T-helper 1 cell (primary cell): ENCODE measurements at regions not wholly inside any gene's neighbourhood (a gene's known extent, or its start where the extent isn't known, plus 50 kb on each side); places are given as distances from the start of the nearest gene placed in this dataset.

Source experiments
- DNase-seq, 5 donors: peaks; one replicate each; pipeline ENCODE4 v3.0.0-alpha.2; 2012 to 2020

- DNase-seq, result no peak
Observed at GRCh38 chr2:118265873-118266455, 177.7 kb downstream of the INSIG2 start.

- no peak for DNase-seq
Observed at GRCh38 chr2:118264232-118264990, 176.1 kb downstream of the INSIG2 start.

DNA sequence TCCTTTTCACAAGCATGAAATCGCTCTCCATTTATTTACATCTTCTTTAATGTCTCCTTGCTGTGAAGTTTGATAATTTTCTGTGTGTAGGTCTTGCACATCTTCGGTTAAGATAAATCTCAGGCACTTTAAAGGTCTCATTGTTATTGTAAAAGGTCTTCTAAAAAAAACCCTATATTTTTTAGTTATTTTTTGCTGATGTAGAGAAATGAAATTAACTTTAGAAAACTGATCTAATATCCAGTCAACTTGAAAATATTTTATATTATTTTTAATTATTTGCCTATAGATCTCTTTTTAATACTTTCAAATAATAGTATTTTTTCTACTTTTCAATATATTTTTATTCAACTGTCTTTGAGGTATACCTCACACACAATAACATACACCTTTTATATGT is 169.4 kb downstream of the INSIG2 start:
- no peak for DNase-seq

- DNase-seq, result no peak
Observed at GRCh38 chr2:118255771-118256372, 167.6 kb downstream of the INSIG2 start.

DNA sequence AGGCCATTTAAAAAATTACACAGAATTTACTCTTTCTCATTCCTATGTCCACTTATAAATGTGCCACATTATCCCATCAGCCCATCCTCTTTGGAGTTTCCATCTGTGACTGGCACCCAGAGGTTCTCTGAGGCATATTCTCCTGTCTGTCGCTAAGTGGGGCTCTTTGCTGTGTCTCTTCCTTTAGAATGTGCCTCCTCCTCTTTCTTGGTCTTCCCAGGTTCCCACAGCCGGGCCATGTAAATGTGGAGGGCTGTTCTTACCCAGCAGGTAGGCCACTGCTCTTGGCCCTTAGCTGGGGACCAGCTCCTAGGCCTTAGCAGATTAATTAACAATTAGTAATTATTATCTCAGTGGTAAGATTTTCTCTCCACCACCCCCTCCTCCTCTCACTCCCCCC is 167.0 kb downstream of the INSIG2 start:
- DNase-seq, result no peak

- DNase-seq, result no peak
Observed at GRCh38 chr2:118254116-118254515, 165.8 kb downstream of the INSIG2 start.

GRCh38 chr2:118251427-118251826 is 163.2 kb downstream of the INSIG2 start:
- DNase-seq, result no peak

- DNase-seq, result no peak
Observed at GRCh38 chr2:118250463-118250862, 162.2 kb downstream of the INSIG2 start.

DNA sequence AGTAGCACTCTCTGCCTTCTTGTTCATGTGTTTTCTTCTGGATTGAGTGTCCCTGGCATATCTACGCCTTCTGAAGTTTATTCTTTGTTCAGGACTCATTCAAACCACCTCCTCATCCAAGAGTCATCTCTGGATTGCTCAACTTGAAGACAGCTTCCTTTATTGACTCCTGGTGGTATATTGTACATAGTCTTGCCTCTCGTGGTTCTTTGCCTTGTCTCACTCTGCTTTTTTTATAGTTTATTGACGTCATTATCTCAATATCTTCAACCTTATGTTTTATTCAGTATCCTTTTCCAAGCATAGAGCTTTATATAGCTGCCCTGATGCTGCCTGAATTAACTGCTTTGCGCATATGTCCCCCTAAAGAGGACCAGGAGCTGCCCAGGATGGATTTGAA is 161.7 kb downstream of the INSIG2 start:
- DNase-seq, result no peak

GRCh38 chr2:118249531-118249930 is 161.3 kb downstream of the INSIG2 start:
- DNase-seq, result no peak

- DNase-seq, result no peak
Observed at GRCh38 chr2:118246726-118247125, 158.5 kb downstream of the INSIG2 start.

DNA sequence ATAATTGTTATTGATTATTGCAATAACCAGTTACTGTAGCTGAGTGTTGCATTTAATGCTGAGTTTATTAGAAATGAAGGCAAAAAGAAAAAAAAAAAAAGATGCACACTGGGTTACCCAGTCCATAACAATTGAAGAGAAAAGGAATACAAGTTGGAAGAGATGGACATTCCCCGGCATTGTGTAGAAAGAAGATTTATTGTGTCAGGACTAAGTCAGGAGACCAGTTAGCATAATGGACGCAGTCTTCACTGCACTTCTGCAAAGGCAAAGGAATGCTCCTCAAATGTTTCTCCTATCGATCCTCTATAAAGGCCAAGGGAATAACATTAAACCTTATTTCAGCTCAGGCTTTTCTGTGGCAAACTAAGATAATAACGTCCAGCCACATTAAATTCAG is 157.8 kb downstream of the INSIG2 start:
- no peak for DNase-seq

GRCh38 chr2:118244686-118245085 is 156.4 kb downstream of the INSIG2 start:
- DNase-seq, result no peak

DNA sequence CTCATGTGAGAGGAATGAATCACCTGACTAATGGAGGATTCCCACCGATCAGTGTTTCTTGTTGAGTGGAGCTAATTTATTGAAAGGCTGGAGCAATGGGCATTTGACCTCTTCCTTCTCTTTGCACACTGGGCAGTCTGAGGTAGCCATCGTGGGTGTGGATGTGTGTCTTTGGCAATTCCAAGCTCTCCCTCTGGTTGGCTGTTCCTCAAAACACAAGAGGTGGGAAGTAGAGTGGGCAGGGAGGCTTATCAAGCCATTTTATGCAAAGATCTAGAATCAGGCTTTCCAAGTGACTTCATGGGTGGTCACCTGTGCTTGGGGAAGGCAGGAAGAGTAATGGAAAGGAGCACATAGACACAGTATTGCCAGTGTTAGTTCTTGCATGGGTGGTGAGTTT is 154.8 kb downstream of the INSIG2 start:
- DNase-seq, result no peak

- no peak for DNase-seq
Observed at GRCh38 chr2:118242216-118242615, 153.9 kb downstream of the INSIG2 start.

- no peak for DNase-seq
Observed at GRCh38 chr2:118241128-118241527, 152.9 kb downstream of the INSIG2 start.

DNA sequence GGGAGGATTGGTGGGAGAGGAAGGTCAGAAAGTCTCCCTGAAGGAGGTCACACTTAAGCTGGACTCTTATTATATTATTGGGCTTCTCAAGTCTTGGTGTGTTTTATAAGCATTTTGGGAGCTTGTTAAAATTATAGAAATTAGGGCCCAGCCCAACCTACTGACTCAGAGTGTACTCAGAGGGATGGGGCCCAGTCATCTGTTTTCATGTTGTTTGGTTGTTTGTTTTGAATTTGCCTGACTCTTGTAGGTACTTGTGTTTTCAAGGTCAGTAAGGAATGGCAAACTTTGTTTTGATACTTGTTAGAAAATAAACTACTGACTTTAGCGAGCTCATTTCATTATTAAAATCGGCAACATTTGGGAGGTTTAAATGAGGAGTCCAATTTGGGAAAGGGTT is 152.0 kb downstream of the INSIG2 start:
- no peak for DNase-seq

- no peak for DNase-seq
Observed at GRCh38 chr2:118239284-118239683, 151.0 kb downstream of the INSIG2 start.

GRCh38 chr2:118237451-118237850 is 149.2 kb downstream of the INSIG2 start:
- no peak for DNase-seq

DNA sequence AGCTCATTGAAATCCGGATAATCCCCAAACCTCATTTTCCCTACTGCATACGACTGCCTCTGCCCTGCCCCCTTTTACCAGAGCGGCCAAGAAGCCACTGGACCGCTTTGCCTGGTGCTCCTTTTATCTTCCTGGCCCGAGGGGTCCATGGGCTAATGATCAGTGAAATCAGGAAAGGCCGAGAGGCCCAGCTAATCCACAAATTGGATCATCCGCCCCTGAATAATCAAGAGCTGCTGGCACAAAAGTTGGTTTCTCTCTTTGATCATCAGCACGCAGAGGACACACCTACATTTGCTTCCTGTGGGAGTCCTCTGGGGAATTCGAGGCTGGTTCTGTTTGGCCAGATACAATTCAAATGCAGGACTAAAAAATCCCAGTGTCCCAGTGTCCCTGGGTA is 144.5 kb downstream of the INSIG2 start:
- DNase-seq, result no peak

DNA sequence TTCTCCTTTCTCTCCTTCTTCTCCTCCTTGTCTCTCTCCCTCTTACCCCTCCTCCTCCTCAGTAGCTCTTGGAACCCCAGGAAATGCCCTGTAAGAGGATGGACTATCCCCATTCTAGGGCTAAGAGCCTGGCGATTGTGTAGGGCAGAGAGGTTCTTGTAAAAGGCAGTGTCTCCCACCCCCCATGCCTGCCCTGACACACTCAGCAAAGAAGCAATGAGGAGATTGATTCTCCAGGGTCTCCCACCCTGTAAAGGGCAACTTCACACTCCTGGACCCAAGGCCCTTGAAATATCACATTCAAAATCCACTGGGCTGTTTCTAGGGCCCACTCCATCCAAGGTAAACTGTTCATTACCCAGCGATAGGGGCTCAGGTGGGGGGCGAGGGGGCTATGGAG is 144.1 kb downstream of the INSIG2 start:
- no peak for DNase-seq

GRCh38 chr2:118231759-118232158 is 143.5 kb downstream of the INSIG2 start:
- no peak for DNase-seq

DNA sequence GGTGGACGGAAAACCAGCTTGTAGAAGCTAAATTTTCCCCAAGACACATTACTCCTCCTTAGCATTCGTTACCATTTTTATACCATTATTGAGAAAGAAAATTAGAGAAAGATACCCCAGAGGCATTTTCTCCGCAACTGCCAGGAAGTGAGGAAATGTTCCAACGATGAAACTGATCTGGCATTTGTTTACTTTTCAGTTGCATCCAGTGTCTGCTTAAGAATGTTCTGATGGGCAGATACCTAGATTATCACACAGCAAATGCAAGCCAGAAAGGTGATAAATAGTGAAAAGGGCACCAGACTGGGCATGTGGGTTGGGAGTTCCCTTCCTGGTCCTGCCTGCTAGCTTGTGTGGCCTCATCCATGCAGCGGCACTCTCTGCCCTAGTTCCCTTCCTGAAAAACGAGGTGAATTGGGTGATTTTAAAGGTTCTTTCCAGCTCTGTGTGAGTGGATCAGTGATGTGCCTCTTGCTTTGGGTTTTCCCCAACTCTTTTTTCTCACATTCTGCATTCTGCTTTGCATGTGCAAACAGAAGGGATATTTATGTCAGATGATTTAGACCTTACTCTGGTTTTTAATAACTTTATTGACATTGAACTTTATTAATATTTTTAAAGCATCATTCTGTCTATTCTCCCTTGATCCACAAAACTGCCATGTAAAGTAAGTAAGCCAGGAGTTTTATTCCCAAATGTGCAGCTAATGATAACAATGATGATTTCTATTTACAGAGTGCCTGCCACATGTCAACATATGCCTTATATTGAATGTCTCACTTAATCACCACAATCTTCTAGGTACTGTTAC is 139.6 kb downstream of the INSIG2 start:
- DNase-seq, result no peak

DNA sequence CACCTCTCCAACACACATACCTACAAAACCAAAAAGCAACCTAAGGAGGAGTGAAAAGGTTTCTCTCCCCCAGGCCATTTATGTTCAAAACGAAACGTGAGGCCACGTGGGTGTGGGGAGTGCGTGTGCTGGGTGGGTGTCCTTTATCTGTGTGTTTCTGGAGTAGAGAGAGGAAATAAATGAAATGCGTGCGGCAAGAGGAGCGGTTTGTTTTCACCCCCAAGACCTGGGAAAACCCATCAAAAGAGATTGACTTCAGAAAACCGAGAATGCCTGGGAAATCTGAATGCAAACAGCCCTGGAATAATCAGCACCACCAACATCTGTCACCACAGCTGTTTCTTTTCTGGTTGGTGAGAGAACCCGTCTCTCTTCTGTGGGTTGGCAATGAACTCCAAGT is 137.4 kb downstream of the INSIG2 start:
- no peak for DNase-seq
